ENCODE measurements at regions not wholly inside any gene's neighbourhood (a gene's known extent, or its start where the extent isn't known, plus 50 kb on each side); places are given as distances from the start of the nearest gene placed in this dataset.

GRCh38 chr15:93614386-93615104 lies 525.5 kb upstream of the RGMA start:
- no peaks in the 10 kb centered on the region for H3K27me3 ChIP-seq (ENCODE audit: insufficient read depth)
- H3K27ac ChIP-seq (ENCODE audit: low read depth in 2 of 2, low read length in 1 of 2): no peak overlapping the region
- no peaks in the 10 kb centered on the region for H3K4me1 ChIP-seq (ENCODE audit: control insufficient read depth in 1 of 2, insufficient read depth in 2 of 2, low read depth in 1 of 2, low read length in 1 of 2)
- H2AFZ ChIP-seq (ENCODE audit: low read depth): no peak overlapping the region
- no peaks in the 10 kb centered on the region for H3K79me2 ChIP-seq (ENCODE audit: insufficient read depth)
- H3K4me2 ChIP-seq: no peak overlapping the region
- ChIA-PET CTCF (no interaction called here), POLR2A (no interaction called here)
- H3K4me3 ChIP-seq (ENCODE audit: low read depth in 2 of 2, low read length in 1 of 2): no peak overlapping the region
- no peak overlapping the region for H3K9ac ChIP-seq
- TF ChIP-seq PBX3 (IDR thresholded peaks at IDR 0.05): no peak
- TF ChIP-seq TAF1 (IDR thresholded peaks at IDR 0.05; ENCODE audit: borderline replicate concordance, low read depth, low read length): no peak
- no peak for TF ChIP-seq USF1 (IDR thresholded peaks at IDR 0.05; ENCODE audit: borderline replicate concordance, low read depth)
- TF ChIP-seq SIN3A (IDR thresholded peaks at IDR 0.05; ENCODE audit: borderline replicate concordance, low read depth, low read length): no peak
- TF ChIP-seq FOXJ3 (CRISPR knock-in tag; IDR thresholded peaks at IDR 0.05): no peak
- TF ChIP-seq FOSL2 (IDR thresholded peaks at IDR 0.05; ENCODE audit: borderline replicate concordance, low read depth): no peak
- TF ChIP-seq IRF3 (IDR thresholded peaks at IDR 0.05; ENCODE audit: low read depth, low read length): no peak
- TF ChIP-seq NFIC (IDR thresholded peaks at IDR 0.05; ENCODE audit: borderline replicate concordance): no peak
- no peak for TF ChIP-seq CHD2 (IDR thresholded peaks at IDR 0.05; ENCODE audit: low read length, partially characterized antibody)
- TF ChIP-seq MAX (IDR thresholded peaks at IDR 0.05; ENCODE audit: low read depth): no peak
- no peak for TF ChIP-seq NRF1 (IDR thresholded peaks at IDR 0.05; ENCODE audit: low read depth, low read length)
- TF ChIP-seq MEF2A (IDR thresholded peaks at IDR 0.05; ENCODE audit: borderline replicate concordance, low read depth): no peak
- no peak for TF ChIP-seq RAD21 (IDR thresholded peaks at IDR 0.05; ENCODE audit: low read length)
- no peak for TF ChIP-seq TCF12 (IDR thresholded peaks at IDR 0.05)
- TF ChIP-seq SMC3 (IDR thresholded peaks at IDR 0.05; ENCODE audit: low read depth, low read length): no peak
- no peaks in the 10 kb centered on the region; the same call in 1 of the 2 replicates for H3K9me3 ChIP-seq
- no peak for DNase-seq
- H3K9me2 ChIP-seq: no peaks in the 10 kb centered on the region
- H3K36me3 ChIP-seq (replicated peaks in 1 of 2; ENCODE audit: control insufficient read depth in 1 of 2, insufficient read depth in 2 of 2, low read length in 1 of 2): no peaks in the 10 kb centered on the region
- 19% methylated on average over 11 of the region's 11 CpGs for WGBS (ENCODE audit: low lambda C conversion rate)
- H3F3A ChIP-seq (replicated peaks; ENCODE audit: insufficient read depth): no peaks in the 10 kb centered on the region
- H4K20me1 ChIP-seq (ENCODE audit: insufficient read depth): no peaks in the 10 kb centered on the region

- Histone ChIP-seq H4K20me1 (ENCODE audit: insufficient read depth) (no peaks in the 10 kb centered on the region), H3F3A (replicated peaks; ENCODE audit: insufficient read depth) (no peaks in the 10 kb centered on the region), H3K9me2 (no peaks in the 10 kb centered on the region), H3K79me2 (ENCODE audit: insufficient read depth) (no peaks in the 10 kb centered on the region), H3K4me2 (no peak overlapping the region), H3K9me3 (no peaks in the 10 kb centered on the region; the same call in 1 of the 2 replicates), H2AFZ (ENCODE audit: low read depth) (no peak overlapping the region), H3K4me3 (ENCODE audit: low read depth in 2 of 2, low read length in 1 of 2) (no peak overlapping the region), H3K4me1 (ENCODE audit: control insufficient read depth in 1 of 2, insufficient read depth in 2 of 2, low read depth in 1 of 2, low read length in 1 of 2) (no peaks in the 10 kb centered on the region), H3K9ac (no peak overlapping the region), H3K27ac (ENCODE audit: low read depth in 2 of 2, low read length in 1 of 2) (no peak overlapping the region), H3K27me3 (ENCODE audit: insufficient read depth) (no peaks in the 10 kb centered on the region), H3K36me3 (replicated peaks in 1 of 2; ENCODE audit: control insufficient read depth in 1 of 2, insufficient read depth in 2 of 2, low read length in 1 of 2) (no peaks in the 10 kb centered on the region)
- no peak for DNase-seq
- CTCF ChIA-PET: no interaction called here
- POLR2A ChIA-PET: no interaction called here
- 37% methylated on average over 3 of the region's 3 CpGs for WGBS (ENCODE audit: low lambda C conversion rate)
- TF ChIP-seq NFIC (IDR thresholded peaks at IDR 0.05; ENCODE audit: borderline replicate concordance): no peak
- no peak for TF ChIP-seq SIN3A (IDR thresholded peaks at IDR 0.05; ENCODE audit: borderline replicate concordance, low read depth, low read length)
- TF ChIP-seq RFX5 (IDR thresholded peaks at IDR 0.05; ENCODE audit: low read length): no peak
- TF ChIP-seq NRF1 (IDR thresholded peaks at IDR 0.05; ENCODE audit: low read depth, low read length): no peak
- TF ChIP-seq ELF1 (IDR thresholded peaks at IDR 0.05): no peak
- TF ChIP-seq CTCF (IDR thresholded peaks at IDR 0.05): no peak
Observed at GRCh38 chr15:93613386-93613785, 524.4 kb upstream of the RGMA start.

All from SK-N-SH (cell line).